ENCODE measurements at regions not wholly inside any gene's neighbourhood (a gene's known extent, or its start where the extent isn't known, plus 50 kb on each side); places are given as distances from the start of the nearest gene placed in this dataset.
"Not testable (repeated sequence)": the region's sequence is repeated elsewhere in the genome, so short reads cannot be mapped to it uniquely, and the experiment has no call there.

DNA sequence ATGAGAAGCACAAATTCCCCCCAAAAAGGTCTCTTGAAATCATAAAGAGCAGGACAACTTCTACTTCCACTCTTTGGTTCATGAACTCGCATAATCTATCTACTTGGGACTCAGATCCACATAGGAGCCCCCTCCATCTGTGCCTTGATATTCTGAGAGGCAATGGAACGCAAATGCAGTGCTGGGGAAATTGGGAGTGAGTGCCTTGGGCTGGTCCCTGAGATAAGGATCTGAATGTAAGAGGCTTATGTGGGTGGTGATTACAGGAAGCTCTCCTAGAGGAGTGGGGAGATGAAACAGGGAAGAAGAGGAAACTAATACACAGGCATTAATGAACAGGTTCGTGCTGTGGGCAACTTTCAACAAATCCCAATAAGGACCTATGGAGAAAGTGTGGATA lies 285.6 kb downstream of the RASEF start:
- no peak overlapping the region for H3K23ac ChIP-seq (ENCODE audit: low read length)
- no peak overlapping the region for H4K91ac ChIP-seq (ENCODE audit: low read depth, low read length)
- H3K4me1 ChIP-seq (ENCODE audit: control insufficient read depth in 1 of 2, insufficient read depth in 2 of 2, low read length in 2 of 2), result no peaks in the 10 kb centered on the region
- no peak overlapping the region for H3K4me2 ChIP-seq (ENCODE audit: low read length)
- H2BK12ac ChIP-seq (ENCODE audit: low read length), result no peak overlapping the region
- no peaks in the 10 kb centered on the region for H3K36me3 ChIP-seq (ENCODE audit: control insufficient read depth in 1 of 2, insufficient read depth in 2 of 2, low read length in 2 of 2)
- H3K18ac ChIP-seq (ENCODE audit: low read length), result no peak overlapping the region
- no peaks in the 10 kb centered on the region for H3K27me3 ChIP-seq (ENCODE audit: insufficient read depth, low read length)
- no peak overlapping the region for H3K4me3 ChIP-seq (ENCODE audit: low read depth, low read length)
- H3K27ac ChIP-seq (ENCODE audit: low read depth, low read length), result no peak overlapping the region
- no peak overlapping the region for H2BK120ac ChIP-seq (ENCODE audit: insufficient read depth, low read length, poor library complexity)
- H4K12ac ChIP-seq (ENCODE audit: low read depth, low read length), result no peak overlapping the region
- no peaks in the 10 kb centered on the region for H3K9me3 ChIP-seq (ENCODE audit: insufficient read depth, low read depth, low read length)
- no peak overlapping the region for H3K9ac ChIP-seq (ENCODE audit: low read length)
- no peaks in the 10 kb centered on the region for H3K79me1 ChIP-seq (ENCODE audit: low read length)
- no peak overlapping the region for H3K14ac ChIP-seq (ENCODE audit: low read length)
- no peaks in the 10 kb centered on the region for H3K79me2 ChIP-seq (ENCODE audit: control insufficient read depth, insufficient read depth, low read length, poor library complexity)
- whole genome bisulfite sequencing (ENCODE audit: extremely low coverage, insufficient coverage, insufficient read length), result no CpG with 5 or more reads among the region's 3 CpGs
- H3K4ac ChIP-seq (ENCODE audit: low read depth, low read length), result no peak overlapping the region
- H2AK5ac ChIP-seq (ENCODE audit: low read length), result no peak overlapping the region
- no peak overlapping the region for H2AFZ ChIP-seq (ENCODE audit: insufficient read depth, low read length, poor library complexity)
- no peak overlapping the region for H2BK5ac ChIP-seq (ENCODE audit: low read depth, low read length, poor library complexity)
- H4K8ac ChIP-seq (ENCODE audit: low read depth, low read length), result no peak overlapping the region
- DNase-seq, result peak; percentile 20 to 52

GRCh38 chr9:82778923-82779322 lies 284.0 kb downstream of the RASEF start:
- H2BK5ac ChIP-seq (ENCODE audit: low read depth, low read length, poor library complexity); H3K9ac ChIP-seq (ENCODE audit: low read length); H3K4me3 ChIP-seq (ENCODE audit: low read depth, low read length); H3K18ac ChIP-seq (ENCODE audit: low read length); H3K14ac ChIP-seq (ENCODE audit: low read length); H3K79me2 ChIP-seq (ENCODE audit: control insufficient read depth, insufficient read depth, low read length, poor library complexity); H4K8ac ChIP-seq (ENCODE audit: low read depth, low read length); H3K4me1 ChIP-seq (ENCODE audit: control insufficient read depth in 1 of 2, insufficient read depth in 2 of 2, low read length in 2 of 2); H2AFZ ChIP-seq (ENCODE audit: insufficient read depth, low read length, poor library complexity); H4K91ac ChIP-seq (ENCODE audit: low read depth, low read length); H3K4me2 ChIP-seq (ENCODE audit: low read length); DNase-seq; H2BK120ac ChIP-seq (ENCODE audit: insufficient read depth, low read length, poor library complexity); H2BK12ac ChIP-seq (ENCODE audit: low read length); H4K12ac ChIP-seq (ENCODE audit: low read depth, low read length); H3K27me3 ChIP-seq (ENCODE audit: insufficient read depth, low read length); H3K23ac ChIP-seq (ENCODE audit: low read length); H2AK5ac ChIP-seq (ENCODE audit: low read length); H3K4ac ChIP-seq (ENCODE audit: low read depth, low read length); H3K36me3 ChIP-seq (ENCODE audit: control insufficient read depth in 1 of 2, insufficient read depth in 2 of 2, low read length in 2 of 2); H3K9me3 ChIP-seq (ENCODE audit: insufficient read depth, low read depth, low read length); H3K79me1 ChIP-seq (ENCODE audit: low read length); H3K27ac ChIP-seq (ENCODE audit: low read depth, low read length): not testable (repeated sequence)
- no CpG with 5 or more reads among the region's 4 CpGs for WGBS (ENCODE audit: extremely low coverage, insufficient coverage, insufficient read length)

GRCh38 chr9:82780017-82780416 lies 282.9 kb downstream of the RASEF start:
- H2AK5ac ChIP-seq (ENCODE audit: low read length), result no peak overlapping the region
- no peak overlapping the region for H3K9ac ChIP-seq (ENCODE audit: low read length)
- no peak overlapping the region for H4K12ac ChIP-seq (ENCODE audit: low read depth, low read length)
- H3K4me1 ChIP-seq (ENCODE audit: control insufficient read depth in 1 of 2, insufficient read depth in 2 of 2, low read length in 2 of 2), result no peaks in the 10 kb centered on the region
- no peak for DNase-seq
- H2BK12ac ChIP-seq (ENCODE audit: low read length), result no peak overlapping the region
- H2AFZ ChIP-seq (ENCODE audit: insufficient read depth, low read length, poor library complexity), result no peak overlapping the region
- H3K23ac ChIP-seq (ENCODE audit: low read length), result no peak overlapping the region
- no peak overlapping the region for H3K4me2 ChIP-seq (ENCODE audit: low read length)
- no peaks in the 10 kb centered on the region for H3K9me3 ChIP-seq (ENCODE audit: insufficient read depth, low read depth, low read length)
- no CpG with 5 or more reads among the region's 2 CpGs for WGBS (ENCODE audit: extremely low coverage, insufficient coverage, insufficient read length)
- H4K8ac ChIP-seq (ENCODE audit: low read depth, low read length), result no peak overlapping the region
- no peak overlapping the region for H3K18ac ChIP-seq (ENCODE audit: low read length)
- H3K79me1 ChIP-seq (ENCODE audit: low read length), result no peaks in the 10 kb centered on the region
- no peak overlapping the region for H4K91ac ChIP-seq (ENCODE audit: low read depth, low read length)
- H2BK5ac ChIP-seq (ENCODE audit: low read depth, low read length, poor library complexity), result no peak overlapping the region
- H3K4me3 ChIP-seq (ENCODE audit: low read depth, low read length), result no peak overlapping the region
- H2BK120ac ChIP-seq (ENCODE audit: insufficient read depth, low read length, poor library complexity), result no peak overlapping the region
- H3K27ac ChIP-seq (ENCODE audit: low read depth, low read length), result no peak overlapping the region
- no peak overlapping the region for H3K4ac ChIP-seq (ENCODE audit: low read depth, low read length)
- no peaks in the 10 kb centered on the region for H3K79me2 ChIP-seq (ENCODE audit: control insufficient read depth, insufficient read depth, low read length, poor library complexity)
- H3K14ac ChIP-seq (ENCODE audit: low read length), result no peak overlapping the region
- H3K27me3 ChIP-seq (ENCODE audit: insufficient read depth, low read length), result no peaks in the 10 kb centered on the region
- no peaks in the 10 kb centered on the region for H3K36me3 ChIP-seq (ENCODE audit: control insufficient read depth in 1 of 2, insufficient read depth in 2 of 2, low read length in 2 of 2)

DNA sequence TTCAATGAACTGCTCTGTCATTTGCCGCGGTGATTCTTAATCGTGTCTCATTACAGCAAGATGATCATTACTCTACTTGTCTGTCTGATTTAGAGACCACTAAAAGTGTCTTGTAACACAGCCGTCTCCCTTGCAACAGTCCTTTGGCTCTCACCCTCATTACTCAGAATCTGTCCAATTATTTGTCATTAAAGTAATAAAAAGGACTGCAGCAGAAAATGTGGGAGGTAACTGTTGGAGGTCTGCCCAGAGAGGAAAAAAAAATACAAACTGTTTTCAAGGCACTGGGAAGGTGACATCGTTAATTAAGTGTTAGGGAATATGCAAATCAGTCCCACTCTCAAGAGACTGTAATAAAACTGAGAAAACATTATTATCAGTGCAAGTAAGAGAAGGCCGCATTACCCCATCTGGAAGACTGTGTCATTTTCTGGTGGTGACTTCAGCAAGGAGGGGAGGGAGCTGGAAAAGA lies 281.0 kb downstream of the RASEF start:
- no peaks in the 10 kb centered on the region for H3K27me3 ChIP-seq (ENCODE audit: insufficient read depth, low read length)
- H3K18ac ChIP-seq (ENCODE audit: low read length), result no peak overlapping the region
- no peaks in the 10 kb centered on the region for H3K4me1 ChIP-seq (ENCODE audit: control insufficient read depth in 1 of 2, insufficient read depth in 2 of 2, low read length in 2 of 2)
- H3K27ac ChIP-seq (ENCODE audit: low read depth, low read length), result no peak overlapping the region
- H2AFZ ChIP-seq (ENCODE audit: insufficient read depth, low read length, poor library complexity), result no peak overlapping the region
- no peak overlapping the region for H3K23ac ChIP-seq (ENCODE audit: low read length)
- no peak overlapping the region for H2AK5ac ChIP-seq (ENCODE audit: low read length)
- H2BK120ac ChIP-seq (ENCODE audit: insufficient read depth, low read length, poor library complexity), result no peak overlapping the region
- no peak overlapping the region for H3K4ac ChIP-seq (ENCODE audit: low read depth, low read length)
- no peak overlapping the region for H3K9ac ChIP-seq (ENCODE audit: low read length)
- H3K9me3 ChIP-seq (ENCODE audit: insufficient read depth, low read depth, low read length), result no peaks in the 10 kb centered on the region
- H3K4me3 ChIP-seq (ENCODE audit: low read depth, low read length), result no peak overlapping the region
- no peaks in the 10 kb centered on the region for H3K36me3 ChIP-seq (ENCODE audit: control insufficient read depth in 1 of 2, insufficient read depth in 2 of 2, low read length in 2 of 2)
- H2BK5ac ChIP-seq (ENCODE audit: low read depth, low read length, poor library complexity), result no peak overlapping the region
- no peak overlapping the region for H3K14ac ChIP-seq (ENCODE audit: low read length)
- H3K4me2 ChIP-seq (ENCODE audit: low read length), result no peak overlapping the region
- no peak for DNase-seq
- no CpG with 5 or more reads among the region's 6 CpGs for WGBS (ENCODE audit: extremely low coverage, insufficient coverage, insufficient read length)
- H3K79me2 ChIP-seq (ENCODE audit: control insufficient read depth, insufficient read depth, low read length, poor library complexity), result no peaks in the 10 kb centered on the region
- H4K91ac ChIP-seq (ENCODE audit: low read depth, low read length), result no peak overlapping the region
- no peaks in the 10 kb centered on the region for H3K79me1 ChIP-seq (ENCODE audit: low read length)
- H2BK12ac ChIP-seq (ENCODE audit: low read length), result no peak overlapping the region
- no peak overlapping the region for H4K12ac ChIP-seq (ENCODE audit: low read depth, low read length)
- no peak overlapping the region for H4K8ac ChIP-seq (ENCODE audit: low read depth, low read length)

Measured in trophoblast cell (in vitro differentiated cells and primary cell).